K562 (cell line): ENCODE measurements at regions not wholly inside any gene's neighbourhood (a gene's known extent, or its start where the extent isn't known, plus 50 kb on each side); places are given as distances from the start of the nearest gene placed in this dataset.

Experiments used
- ATAC-seq: fragments of 200-7000 bp; cut with Tn5 transposase; 3 replicates; pipeline ENCODE4 v1.9.1; 2020; ENCODE audit warnings: moderate library complexity
- BruUV-seq: library from RNA; stranded (reverse); fragments of 400-500 nt; replicated peaks from 2 replicates; lab custom pipeline; 2021; lab: Mats Ljungman, UMichigan
- CTCF ChIA-PET: fragments of 300-600 bp; formaldehyde crosslinking; extraction: SDS; loops from one replicate; lab custom pipeline; 2021; ENCODE audit warnings: low intra/inter-chr PET ratio; lab: Yijun Ruan, JAX
- POLR2A ChIA-PET: fragments of 300-600, 350-650 bp; sonication (Branson Sonifier 250); formaldehyde crosslinking; extraction: SDS; loops from one replicate; lab custom pipeline; 2021; ENCODE audit warnings: antibody characterized with exemption, inconsistent platforms; lab: Yijun Ruan, JAX
- DNase-seq, 4 experiments: peaks; one replicate each; pipeline versions ENCODE4 v3.0.0 to v3.0.0-alpha.2; 2011 to 2018; ENCODE audit warnings: low spot score in 3 of 4, mixed read lengths in 3 of 4; ENCODE audit errors: extremely low read depth in 1 of 4
- FAIRE-seq: peaks from 2 replicates; lab custom pipeline; 2011; peaks lifted over from hg19 to GRCh38; lab: Jason Lieb, UNC
- H2AFZ ChIP-seq: 2 replicates; pipeline ENCODE4 v1.6.0; 2011; ENCODE audit warnings: low read depth, low read length, control low read depth, inconsistent platforms
- H3K27ac ChIP-seq: fragments of 200-600 bp; 3 replicates; pipeline ENCODE4 v1.8.0; 2011; ENCODE audit warnings: low read depth, mild to moderate bottlenecking, control low read depth, inconsistent platforms, low read length, moderate library complexity, mixed read lengths; ENCODE audit errors: extremely low read depth
- H3K27me3 ChIP-seq, 2 experiments: fragments of 300-600 bp in 1 of 2; 2 replicates in 1 of 2; 3 replicates in 1 of 2; pipeline versions ENCODE4 v1.6.0 to v1.8.0; 2011; ENCODE audit warnings: inconsistent platforms in 2 of 2, low read length in 2 of 2, mild to moderate bottlenecking in 1 of 2, mixed read lengths in 1 of 2, moderate library complexity in 1 of 2; ENCODE audit not compliant: control insufficient read depth in 2 of 2, insufficient read depth in 2 of 2
- H3K36me3 ChIP-seq: fragments of 300-600 bp; 3 replicates; pipeline ENCODE4 v1.8.0; 2011; ENCODE audit warnings: mild to moderate bottlenecking, low read length, inconsistent platforms; ENCODE audit not compliant: control insufficient read depth, insufficient read depth
- H3K4me1 ChIP-seq, 2 experiments: fragments of 200-600 bp in 1 of 2; replicated peaks in 1 of 2; 2 replicates in 1 of 2; 3 replicates in 1 of 2; pipeline versions ENCODE4 v1.5.1 to v1.8.0; 2011; ENCODE audit warnings: inconsistent platforms in 2 of 2, low read length in 2 of 2, mild to moderate bottlenecking in 1 of 2, mixed read lengths in 1 of 2, moderate library complexity in 1 of 2; ENCODE audit not compliant: control insufficient read depth in 2 of 2, insufficient read depth in 2 of 2
- H3K4me2 ChIP-seq: 2 replicates; pipeline ENCODE4 v1.6.1; 2011; ENCODE audit warnings: low read length, control low read depth, inconsistent platforms, mixed read lengths; ENCODE audit not compliant: insufficient read depth
- H3K4me3 ChIP-seq: fragments of 200-600 bp; sonication (generic), shearing (Covaris generic); 2 replicates; pipeline ENCODE4 v1.5.1; 2016; ENCODE audit warnings: control low read depth, inconsistent platforms
- H3K79me2 ChIP-seq: fragments of 200-600 bp; 3 replicates; pipeline ENCODE4 v1.8.0; 2011; ENCODE audit warnings: low read length, inconsistent platforms; ENCODE audit not compliant: control insufficient read depth, insufficient read depth
- H3K9ac ChIP-seq, 2 experiments: 2 replicates each; pipeline versions ENCODE4 v1.6.0 to v1.6.1; 2011; ENCODE audit warnings: low read depth in 2 of 2, low read length in 2 of 2, control low read depth in 1 of 2, inconsistent platforms in 1 of 2, mild to moderate bottlenecking in 1 of 2, mixed read lengths in 1 of 2; ENCODE audit not compliant: insufficient read depth in 1 of 2
- H3K9me1 ChIP-seq: one replicate; pipeline ENCODE4 v1.6.0; 2011; ENCODE audit warnings: inconsistent platforms, mild to moderate bottlenecking, low read length, moderate library complexity; ENCODE audit not compliant: control insufficient read depth, insufficient read depth
- H3K9me3 ChIP-seq: replicated peaks from 2 replicates; pipeline ENCODE4 v1.5.1; 2011; ENCODE audit warnings: low read depth, low read length, inconsistent platforms; ENCODE audit not compliant: control insufficient read depth, insufficient read depth
- H4K20me1 ChIP-seq: replicated peaks from 2 replicates; pipeline ENCODE4 v1.6.1; 2011; ENCODE audit warnings: low read length, inconsistent platforms, mixed read lengths; ENCODE audit not compliant: control insufficient read depth, insufficient read depth
- BHLHE40 ChIP-seq: IDR thresholded peaks from 2 replicates; pipeline ENCODE4 v1.6.1; 2011; ENCODE audit warnings: low read length, improper control_type of control experiment
- CEBPG ChIP-seq, 3 experiments: fragments of 200-800 bp in 1 of 3; sonication (Bioruptor generic) in 1 of 3; sonication (generic) in 1 of 3; formaldehyde crosslinking in 1 of 3; IDR thresholded peaks in 2 of 3; conservative IDR thresholded peaks in 1 of 3; 2 replicates each; pipeline versions ENCODE4 v1.6.1 to v1.8.0; 2016 to 2022; ENCODE audit warnings: missing compliant biosample characterization in 2 of 3, missing genetic modification characterization in 2 of 3, mild to moderate bottlenecking in 1 of 3, missing genetic modification reagents in 1 of 3
- IRF2 ChIP-seq: sonication (generic); formaldehyde crosslinking; IDR thresholded peaks from 2 replicates; pipeline ENCODE4 v1.8.1; 2022; ENCODE audit warnings: mild to moderate bottlenecking, missing genetic modification reagents
- MAFF ChIP-seq: IDR thresholded peaks from 2 replicates; pipeline ENCODE4 v1.6.1; 2012; ENCODE audit warnings: low read length, improper control_type of control experiment
- RAD51 ChIP-seq: fragments of 450-650 bp; IDR thresholded peaks from 2 replicates; pipeline ENCODE4 v1.7.1; 2016; ENCODE audit warnings: low read depth, mild to moderate bottlenecking, borderline replicate concordance
- XRCC5 ChIP-seq: fragments of 200-400 bp; formaldehyde crosslinking; IDR thresholded peaks from 2 replicates; pipeline ENCODE4 v1.6.1; 2017; ENCODE audit warnings: low read depth, mild to moderate bottlenecking, low read length
- ZBTB7A ChIP-seq: IDR thresholded peaks from 2 replicates; pipeline ENCODE4 v1.6.1; 2011; ENCODE audit warnings: low read depth, mild to moderate bottlenecking, low read length, moderate library complexity, borderline replicate concordance; ENCODE audit not compliant: control insufficient read depth
- ZC3H8 ChIP-seq: fragments of 450-650 bp; IDR thresholded peaks from 2 replicates; pipeline ENCODE4 v1.6.1; 2017
- ZEB2 ChIP-seq: fragments of 450-650 bp; IDR thresholded peaks from 2 replicates; pipeline ENCODE4 v1.6.1; 2016
- ZFP36 ChIP-seq: fragments of 150-350 bp; IDR thresholded peaks from 2 replicates; pipeline ENCODE4 v1.6.1; 2018; ENCODE audit warnings: low read length, low read depth; ENCODE audit not compliant: partially characterized antibody
- ZNF239 ChIP-seq: fragments of 250-450 bp; sonication (Bioruptor Pico); IDR thresholded peaks from 2 replicates; pipeline ENCODE4 v1.4.0; 2020; ENCODE audit warnings: mild to moderate bottlenecking
- ZNF778 ChIP-seq: fragments of 450-650 bp; formaldehyde crosslinking; IDR thresholded peaks from 2 replicates; pipeline ENCODE4 v1.4.0; 2020; ENCODE audit warnings: mild to moderate bottlenecking, moderate library complexity
- WGBS: fragments of 100-300 bp; shearing (Covaris generic); methylation state at CpG from one replicate; pipeline ENCODE4 v1.1.6; 2016; ENCODE audit warnings: low coverage, mixed read lengths; ENCODE audit not compliant: insufficient coverage; ENCODE audit errors: missing lambda C conversion rate; 5-methylcytosine and 5-hydroxymethylcytosine counted together
- in situ Hi-C: fragments of 300-500 bp; cut with MboI; formaldehyde crosslinking; loops from 4 replicates; pipeline ENCODE4 v1.15.0; 2018; ENCODE audit warnings: inconsistent platforms, mixed read lengths
- intact Hi-C: fragments of 100-400 bp; cut with micrococcal nuclease; formaldehyde crosslinking; loops from 2 replicates; pipeline ENCODE4 v1.14.2; 2022
- TF ChIP-seq, protein P1 (sequence below), 2 experiments: IDR thresholded peaks; 2 replicates each; pipeline ENCODE4 v1.6.1; 2012; ENCODE audit warnings: improper control_type of control experiment in 2 of 2, low read depth in 2 of 2, low read length in 2 of 2, borderline replicate concordance in 1 of 2

DNA sequence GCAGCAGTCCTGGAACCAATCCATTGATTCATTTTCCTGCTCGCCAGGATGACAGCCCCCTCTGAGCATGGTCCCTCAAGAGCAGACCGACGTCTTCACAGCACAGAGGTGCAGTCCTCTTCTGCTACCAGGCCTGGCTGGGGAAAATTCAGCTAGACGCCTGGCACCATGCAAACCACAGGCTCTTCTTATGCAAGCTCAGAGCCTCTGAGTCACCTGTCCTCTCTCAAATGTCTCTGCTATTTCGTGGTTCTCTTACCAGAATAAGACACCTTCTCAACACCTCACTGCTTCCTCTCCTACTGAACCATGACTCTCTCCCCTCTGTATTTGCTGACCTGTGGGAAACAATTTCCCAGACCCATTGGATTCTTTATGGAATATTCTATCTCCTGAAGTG, 79.8 kb upstream of the CYRIA start:
- in situ Hi-C loops (no loop called here), intact Hi-C loops (no loop called here)
- TF ChIP-seq ZNF239 (CRISPR knock-in tag), result no peak
- no peak for TF ChIP-seq ZBTB7A
- no peak for TF ChIP-seq MAFF
- TF ChIP-seq IRF2 (CRISPR knock-in tag), result no peak
- TF ChIP-seq, protein P1, sequence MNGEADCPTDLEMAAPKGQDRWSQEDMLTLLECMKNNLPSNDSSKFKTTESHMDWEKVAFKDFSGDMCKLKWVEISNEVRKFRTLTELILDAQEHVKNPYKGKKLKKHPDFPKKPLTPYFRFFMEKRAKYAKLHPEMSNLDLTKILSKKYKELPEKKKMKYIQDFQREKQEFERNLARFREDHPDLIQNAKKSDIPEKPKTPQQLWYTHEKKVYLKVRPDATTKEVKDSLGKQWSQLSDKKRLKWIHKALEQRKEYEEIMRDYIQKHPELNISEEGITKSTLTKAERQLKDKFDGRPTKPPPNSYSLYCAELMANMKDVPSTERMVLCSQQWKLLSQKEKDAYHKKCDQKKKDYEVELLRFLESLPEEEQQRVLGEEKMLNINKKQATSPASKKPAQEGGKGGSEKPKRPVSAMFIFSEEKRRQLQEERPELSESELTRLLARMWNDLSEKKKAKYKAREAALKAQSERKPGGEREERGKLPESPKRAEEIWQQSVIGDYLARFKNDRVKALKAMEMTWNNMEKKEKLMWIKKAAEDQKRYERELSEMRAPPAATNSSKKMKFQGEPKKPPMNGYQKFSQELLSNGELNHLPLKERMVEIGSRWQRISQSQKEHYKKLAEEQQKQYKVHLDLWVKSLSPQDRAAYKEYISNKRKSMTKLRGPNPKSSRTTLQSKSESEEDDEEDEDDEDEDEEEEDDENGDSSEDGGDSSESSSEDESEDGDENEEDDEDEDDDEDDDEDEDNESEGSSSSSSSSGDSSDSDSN (IDR thresholded peaks at IDR 0.05; ENCODE audit: borderline replicate concordance in 1 of 2, low read depth in 2 of 2, low read length in 2 of 2), result no peak
- no peak for TF ChIP-seq ZFP36
- no peak for TF ChIP-seq RAD51
- TF ChIP-seq ZNF778, result no peak
- TF ChIP-seq ZC3H8, result no peak
- no peak for TF ChIP-seq ZEB2
- no peak for TF ChIP-seq XRCC5
- no peak for TF ChIP-seq CEBPG (CRISPR knock-in tag; IDR thresholded peaks at IDR 0.05)
- no peak for TF ChIP-seq CEBPG (tag; conservative IDR thresholded peaks at IDR 0.05 in 1 of 2, IDR thresholded peaks at IDR 0.05 in 1 of 2)
- TF ChIP-seq BHLHE40, result no peak
- no peak for FAIRE-seq
- Histone ChIP-seq H4K20me1 (no peaks in the 10 kb centered on the region), H3K4me3 (no peak overlapping the region), H2AFZ (no peak overlapping the region), H3K9me3 (no peaks in the 10 kb centered on the region), H3K9ac (no peak overlapping the region), H3K79me2 (no peaks in the 10 kb centered on the region), H3K9me1 (no peaks in the 10 kb centered on the region), H3K4me2 (no peak overlapping the region), H3K27me3 (no peaks in the 10 kb centered on the region), H3K4me1 (peaks cover 13 to 29% of the 10 kb centered on the region in 2 experiments), H3K36me3 (no peaks in the 10 kb centered on the region), H3K27ac (no peak overlapping the region)
- POLR2A ChIA-PET, result interaction anchor here (0.6 kb wide), 1 partner anchor 1329 kb away, joined by 3 read pairs; no protein-coding TSS in a partner anchor
- ATAC-seq, result no peak
- CTCF ChIA-PET, result no interaction called here
- BruUV-seq, result no TSS peak
- 13% methylated on average over 5 of the region's 5 CpGs for WGBS
- DNase-seq, result no peak
